ENCODE measurements at regions not wholly inside any gene's neighbourhood (a gene's known extent, or its start where the extent isn't known, plus 50 kb on each side); places are given as distances from the start of the nearest gene placed in this dataset.
"Not testable (repeated sequence)": the region's sequence is repeated elsewhere in the genome, so short reads cannot be mapped to it uniquely, and the experiment has no call there.

DNA sequence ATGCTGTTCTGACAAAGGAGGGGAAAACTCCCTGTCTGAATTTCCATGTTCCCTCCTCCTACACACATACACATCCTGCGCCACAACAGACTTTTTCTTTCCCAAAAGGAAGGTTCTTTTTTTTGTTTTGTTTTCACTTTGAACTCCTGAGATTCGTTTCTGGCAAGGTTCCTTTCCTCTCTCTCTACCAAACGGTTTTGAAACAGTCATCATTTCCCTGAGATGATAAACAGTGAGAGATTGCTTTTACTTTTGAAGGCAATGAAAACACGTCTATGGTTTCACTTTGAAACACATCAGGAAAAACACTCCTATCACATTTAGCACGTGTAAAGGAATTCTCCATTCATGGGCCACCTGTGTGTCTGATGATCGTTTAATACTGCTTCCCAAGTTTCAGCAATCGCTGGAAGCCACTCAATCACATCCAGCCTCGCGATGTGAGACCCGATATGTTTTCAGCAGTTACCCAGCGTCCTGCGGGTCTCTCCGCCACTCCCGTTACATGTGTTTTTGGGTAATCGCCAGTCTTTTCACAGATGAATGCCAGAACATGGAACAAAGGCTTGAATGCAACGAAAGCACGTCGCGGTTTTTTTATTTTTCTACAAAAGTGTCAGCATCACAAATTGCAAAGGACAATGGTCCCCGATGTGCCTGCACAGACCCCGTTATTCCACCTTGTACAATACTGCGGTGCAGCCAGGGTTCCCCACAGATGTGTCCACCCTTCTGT is 62.8 kb upstream of the CUX1 start:
- H3K4me1 Mint-ChIP-seq = peaks cover 11% of the 10 kb centered on the region
- no peak for DNase-seq (ENCODE audit: low read depth, low spot score)
- no peaks in the 10 kb centered on the region for H3K36me3 Mint-ChIP-seq (ENCODE audit: low read depth)
- no peak overlapping the region for H3K27ac Mint-ChIP-seq (ENCODE audit: unreplicated experiment)
- peaks cover 14% of the 10 kb centered on the region for H3K27me3 Mint-ChIP-seq (ENCODE audit: low read depth)
- no peaks in the 10 kb centered on the region for H3K9me3 Mint-ChIP-seq
- TF ChIP-seq, protein P1, sequence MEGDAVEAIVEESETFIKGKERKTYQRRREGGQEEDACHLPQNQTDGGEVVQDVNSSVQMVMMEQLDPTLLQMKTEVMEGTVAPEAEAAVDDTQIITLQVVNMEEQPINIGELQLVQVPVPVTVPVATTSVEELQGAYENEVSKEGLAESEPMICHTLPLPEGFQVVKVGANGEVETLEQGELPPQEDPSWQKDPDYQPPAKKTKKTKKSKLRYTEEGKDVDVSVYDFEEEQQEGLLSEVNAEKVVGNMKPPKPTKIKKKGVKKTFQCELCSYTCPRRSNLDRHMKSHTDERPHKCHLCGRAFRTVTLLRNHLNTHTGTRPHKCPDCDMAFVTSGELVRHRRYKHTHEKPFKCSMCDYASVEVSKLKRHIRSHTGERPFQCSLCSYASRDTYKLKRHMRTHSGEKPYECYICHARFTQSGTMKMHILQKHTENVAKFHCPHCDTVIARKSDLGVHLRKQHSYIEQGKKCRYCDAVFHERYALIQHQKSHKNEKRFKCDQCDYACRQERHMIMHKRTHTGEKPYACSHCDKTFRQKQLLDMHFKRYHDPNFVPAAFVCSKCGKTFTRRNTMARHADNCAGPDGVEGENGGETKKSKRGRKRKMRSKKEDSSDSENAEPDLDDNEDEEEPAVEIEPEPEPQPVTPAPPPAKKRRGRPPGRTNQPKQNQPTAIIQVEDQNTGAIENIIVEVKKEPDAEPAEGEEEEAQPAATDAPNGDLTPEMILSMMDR (conservative IDR thresholded peaks at IDR 0.05) = no peak
- peak overlapping the region; percentile 68 for H3K4me3 Mint-ChIP-seq

DNA sequence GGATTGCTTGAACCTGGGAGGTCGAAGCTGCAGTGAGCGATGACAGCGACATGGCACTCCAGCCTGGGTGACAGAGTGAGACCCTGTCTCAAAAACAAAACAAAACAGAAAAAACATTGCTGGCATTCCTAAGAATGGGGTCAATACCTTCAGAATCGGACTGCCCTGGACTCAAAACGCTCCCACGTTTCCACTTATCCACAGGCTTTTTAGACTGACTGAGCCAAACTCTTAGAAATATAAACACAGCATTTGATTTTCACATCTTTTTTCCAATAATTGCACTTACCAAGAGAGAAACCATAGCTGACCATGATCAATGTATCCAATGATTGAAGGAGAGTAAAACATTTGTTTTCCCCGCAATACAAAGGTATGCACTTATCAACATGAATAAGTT is 59.5 kb upstream of the CUX1 start:
- TF ChIP-seq, protein P1 (conservative IDR thresholded peaks at IDR 0.05) = no peak
- no peak for DNase-seq (ENCODE audit: low read depth, low spot score)
- no peaks in the 10 kb centered on the region for H3K36me3 Mint-ChIP-seq (ENCODE audit: low read depth)
- peaks cover 11% of the 10 kb centered on the region for H3K4me1 Mint-ChIP-seq
- H3K27me3 Mint-ChIP-seq (ENCODE audit: low read depth) = peaks cover 14% of the 10 kb centered on the region
- no peak overlapping the region for H3K4me3 Mint-ChIP-seq
- H3K27ac Mint-ChIP-seq (ENCODE audit: unreplicated experiment) = no peak overlapping the region
- H3K9me3 Mint-ChIP-seq = no peaks in the 10 kb centered on the region

DNA sequence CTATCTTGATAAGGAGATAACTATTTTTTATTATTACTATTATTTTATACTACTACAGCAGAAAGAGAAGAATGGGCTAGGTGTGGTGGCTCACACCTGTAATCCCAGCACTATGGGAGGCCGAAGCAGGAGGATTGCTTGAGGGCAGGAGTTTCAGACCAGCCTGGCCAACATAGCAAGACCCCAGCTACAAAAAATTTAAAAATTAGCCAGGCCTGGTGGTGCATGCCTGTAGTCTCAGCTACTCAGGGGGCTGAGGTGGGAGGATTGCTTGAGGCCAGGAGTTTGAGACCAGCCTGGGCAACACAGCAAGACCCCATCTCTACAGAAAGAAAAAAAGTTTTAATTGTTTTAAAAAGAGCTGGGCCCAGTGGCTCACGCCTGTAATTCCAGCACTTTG is 58.9 kb upstream of the CUX1 start:
- not testable (repeated sequence) for H3K36me3 Mint-ChIP-seq (ENCODE audit: low read depth); H3K9me3 Mint-ChIP-seq; H3K27ac Mint-ChIP-seq (ENCODE audit: unreplicated experiment); DNase-seq (ENCODE audit: low read depth, low spot score); H3K4me3 Mint-ChIP-seq
- Mint-ChIP-seq H3K27me3 (ENCODE audit: low read depth) (peaks cover 14% of the 10 kb centered on the region), H3K4me1 (peaks cover 11% of the 10 kb centered on the region)

DNA sequence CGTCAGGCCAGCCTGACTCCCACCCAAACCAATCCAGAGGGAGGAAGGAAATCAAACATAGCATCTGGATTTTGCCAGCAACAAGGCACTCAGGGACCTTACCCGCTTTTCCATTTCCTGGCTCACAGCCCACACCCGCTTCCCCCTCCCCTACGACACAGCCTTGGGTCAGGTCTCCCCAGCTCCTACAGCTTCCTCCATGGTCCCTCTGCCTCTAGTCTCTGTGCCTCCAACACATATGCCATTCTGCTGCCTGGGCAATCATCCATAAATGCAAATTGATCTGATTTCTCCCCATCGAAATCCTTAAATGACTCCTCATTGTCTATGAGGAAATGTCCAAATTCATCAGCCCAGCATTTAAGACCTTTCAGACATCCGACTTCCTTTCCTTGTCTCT is 53.2 kb upstream of the CUX1 start:
- no peaks in the 10 kb centered on the region for H3K27me3 Mint-ChIP-seq (ENCODE audit: low read depth)
- no peak for DNase-seq (ENCODE audit: low read depth, low spot score)
- no peaks in the 10 kb centered on the region for H3K36me3 Mint-ChIP-seq (ENCODE audit: low read depth)
- H3K27ac Mint-ChIP-seq (ENCODE audit: unreplicated experiment) = no peak overlapping the region
- no peaks in the 10 kb centered on the region for H3K4me1 Mint-ChIP-seq
- no peak overlapping the region for H3K4me3 Mint-ChIP-seq
- no peaks in the 10 kb centered on the region for H3K9me3 Mint-ChIP-seq
- TF ChIP-seq, protein P1 (conservative IDR thresholded peaks at IDR 0.05) = no peak

DNA sequence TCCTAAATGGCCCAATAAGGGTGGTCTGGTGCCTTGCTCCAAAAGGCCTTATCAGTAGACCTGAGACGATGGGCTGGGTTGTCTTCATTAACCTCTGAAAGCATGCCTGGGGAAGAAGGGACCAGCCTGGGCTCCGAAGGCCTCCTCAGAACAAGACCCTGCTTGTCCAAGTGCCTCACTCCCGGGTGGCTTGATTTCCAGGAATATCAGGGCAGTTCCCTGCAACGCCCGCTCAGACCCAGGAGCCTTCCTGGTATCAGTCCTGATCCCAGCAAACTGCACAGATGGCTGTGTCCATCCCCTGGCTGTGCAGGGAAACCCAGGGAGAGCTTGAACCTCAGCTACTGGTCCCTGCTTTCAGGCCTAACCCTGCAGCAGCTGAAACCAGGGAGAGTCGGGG is 49.9 kb upstream of the CUX1 start:
- H3K27ac Mint-ChIP-seq (ENCODE audit: unreplicated experiment) = no peak overlapping the region
- H3K4me3 Mint-ChIP-seq = no peak overlapping the region
- no peaks in the 10 kb centered on the region for H3K4me1 Mint-ChIP-seq
- H3K9me3 Mint-ChIP-seq = no peaks in the 10 kb centered on the region
- DNase-seq (ENCODE audit: low read depth, low spot score) = no peak
- peaks cover 12% of the 10 kb centered on the region for H3K27me3 Mint-ChIP-seq (ENCODE audit: low read depth)
- no peaks in the 10 kb centered on the region for H3K36me3 Mint-ChIP-seq (ENCODE audit: low read depth)
- TF ChIP-seq, protein P1 (conservative IDR thresholded peaks at IDR 0.05) = no peak

All from neural crest cell (in vitro differentiated cells).